Nephron progenitor cell (in vitro differentiated cells): ENCODE measurements at regions not wholly inside any gene's neighbourhood (a gene's known extent, or its start where the extent isn't known, plus 50 kb on each side); places are given as distances from the start of the nearest gene placed in this dataset.

Experiments used
- DNase-seq: peaks from one replicate; pipeline ENCODE4 v3.0.0; 2021
- H3K27ac Mint-ChIP-seq: 2 replicates; pipeline ENCODE4 v1.8.0; 2021; ENCODE audit warnings: mild to moderate bottlenecking, moderate library complexity, mixed read lengths
- H3K27me3 Mint-ChIP-seq: 2 replicates; pipeline ENCODE4 v1.8.0; 2021; ENCODE audit warnings: mild to moderate bottlenecking, low read depth, mixed read lengths; ENCODE audit not compliant: poor library complexity
- H3K36me3 Mint-ChIP-seq: 2 replicates; pipeline ENCODE4 v1.8.0; 2021; ENCODE audit warnings: low read depth, mixed read lengths
- H3K4me1 Mint-ChIP-seq: 2 replicates; pipeline ENCODE4 v1.8.0; 2021; ENCODE audit warnings: mixed read lengths
- H3K4me3 Mint-ChIP-seq: 2 replicates; pipeline ENCODE4 v1.8.0; 2021; ENCODE audit warnings: mild to moderate bottlenecking, moderate library complexity, mixed read lengths
- H3K9me3 Mint-ChIP-seq: 2 replicates; pipeline ENCODE4 v1.8.0; 2021; ENCODE audit warnings: mild to moderate bottlenecking, moderate library complexity, mixed read lengths
- CTCF ChIP-seq: fragments of 200-600 bp; sonication (generic); IDR thresholded peaks from 2 replicates; pipeline ENCODE4 v1.5.0; 2021; ENCODE audit warnings: antibody characterized with exemption

GRCh38 chr16:59370717-59371116, 636.6 kb upstream of the GOT2 start:
- H3K27ac Mint-ChIP-seq, result no peak overlapping the region
- H3K27me3 Mint-ChIP-seq, result no peaks in the 10 kb centered on the region
- H3K4me3 Mint-ChIP-seq, result no peak overlapping the region
- peaks cover 5% of the 10 kb centered on the region for H3K36me3 Mint-ChIP-seq
- no peak for TF ChIP-seq CTCF
- peaks cover 10% of the 10 kb centered on the region for H3K9me3 Mint-ChIP-seq
- peaks cover 8% of the 10 kb centered on the region for H3K4me1 Mint-ChIP-seq
- DNase-seq, result no peak

DNA sequence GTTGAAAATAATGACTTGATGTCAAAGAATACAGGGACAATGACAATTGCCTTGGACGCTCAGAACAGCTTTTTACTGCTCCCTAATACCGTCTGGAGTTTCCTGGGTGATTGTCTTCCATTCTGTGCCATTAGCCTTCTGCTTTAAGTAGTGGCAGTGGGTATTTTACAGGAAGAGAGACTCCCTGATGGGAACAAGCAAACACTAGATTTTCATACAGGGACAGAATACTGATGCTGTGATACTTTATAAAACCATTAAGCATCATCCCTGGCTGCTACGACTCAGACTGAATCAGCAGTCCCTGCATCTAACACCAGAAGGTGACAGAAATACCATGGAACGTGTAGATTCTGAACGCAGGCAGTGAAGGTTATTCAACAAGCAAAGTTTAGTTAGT, 635.4 kb upstream of the GOT2 start:
- no peaks in the 10 kb centered on the region for H3K36me3 Mint-ChIP-seq
- peaks cover 8% of the 10 kb centered on the region for H3K4me1 Mint-ChIP-seq
- no peaks in the 10 kb centered on the region for H3K27me3 Mint-ChIP-seq
- H3K9me3 Mint-ChIP-seq, result peaks cover 3% of the 10 kb centered on the region
- TF ChIP-seq CTCF, result no peak
- no peak overlapping the region for H3K4me3 Mint-ChIP-seq
- no peak for DNase-seq
- no peak overlapping the region for H3K27ac Mint-ChIP-seq

- Mint-ChIP-seq H3K4me1 (peaks cover 8% of the 10 kb centered on the region), H3K36me3 (no peaks in the 10 kb centered on the region), H3K9me3 (peaks cover 6% of the 10 kb centered on the region), H3K27me3 (no peaks in the 10 kb centered on the region), H3K27ac (no peak overlapping the region), H3K4me3 (no peak overlapping the region)
- DNase-seq, result no peak
- no peak for TF ChIP-seq CTCF
These were observed 634.5 kb upstream of the GOT2 start for GRCh38 chr16:59368586-59368985.

DNA sequence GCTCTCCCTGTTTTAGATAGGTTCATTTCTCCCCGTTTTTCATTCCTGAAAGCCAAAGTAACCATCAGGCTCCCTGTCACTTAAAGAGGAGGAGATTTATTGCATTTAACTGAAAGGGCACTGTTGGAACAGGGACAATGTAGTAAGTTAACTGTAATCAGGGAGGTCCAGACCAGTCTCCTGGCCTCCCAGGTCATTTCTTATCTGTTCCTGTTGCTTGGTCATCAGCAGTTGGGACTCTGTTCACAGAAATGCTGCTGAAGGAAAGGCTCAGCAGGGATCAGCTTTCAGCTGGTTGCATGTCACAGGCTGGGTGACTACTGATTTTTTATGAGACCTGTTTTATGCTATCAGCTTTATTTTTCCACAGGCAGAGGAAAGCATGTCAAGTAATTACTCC, 622.6 kb upstream of the GOT2 start:
- Mint-ChIP-seq H3K4me3 (no peak overlapping the region), H3K36me3 (no peaks in the 10 kb centered on the region), H3K9me3 (peaks cover 9% of the 10 kb centered on the region), H3K27ac (peak overlapping the region; percentile 94), H3K27me3 (no peaks in the 10 kb centered on the region), H3K4me1 (peaks cover 23% of the 10 kb centered on the region)
- TF ChIP-seq CTCF, result no peak
- DNase-seq, result no peak

DNA sequence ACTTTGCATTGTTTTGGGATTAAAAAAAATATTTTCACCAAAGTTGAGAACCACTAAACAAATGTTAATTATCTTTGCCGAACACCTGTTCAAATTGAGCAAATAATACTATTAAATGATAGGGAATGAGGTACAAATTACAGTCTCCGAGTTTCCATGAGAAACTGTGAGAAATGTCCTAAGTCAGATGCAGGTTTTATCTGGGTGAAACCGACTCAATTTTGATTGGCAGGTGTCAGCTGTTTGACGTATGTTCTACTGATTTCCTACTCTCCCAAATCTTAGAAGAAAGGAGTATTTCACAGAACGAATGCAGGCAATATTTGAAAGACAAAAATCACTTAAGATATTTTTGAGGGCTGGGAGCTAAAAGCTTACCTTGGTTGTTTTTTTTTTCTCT, 622.0 kb upstream of the GOT2 start:
- Mint-ChIP-seq H3K36me3 (no peaks in the 10 kb centered on the region), H3K27ac (no peak overlapping the region), H3K4me1 (peaks cover 23% of the 10 kb centered on the region), H3K27me3 (no peaks in the 10 kb centered on the region), H3K4me3 (no peak overlapping the region), H3K9me3 (peaks cover 4% of the 10 kb centered on the region)
- no peak for DNase-seq
- TF ChIP-seq CTCF, result no peak

DNA sequence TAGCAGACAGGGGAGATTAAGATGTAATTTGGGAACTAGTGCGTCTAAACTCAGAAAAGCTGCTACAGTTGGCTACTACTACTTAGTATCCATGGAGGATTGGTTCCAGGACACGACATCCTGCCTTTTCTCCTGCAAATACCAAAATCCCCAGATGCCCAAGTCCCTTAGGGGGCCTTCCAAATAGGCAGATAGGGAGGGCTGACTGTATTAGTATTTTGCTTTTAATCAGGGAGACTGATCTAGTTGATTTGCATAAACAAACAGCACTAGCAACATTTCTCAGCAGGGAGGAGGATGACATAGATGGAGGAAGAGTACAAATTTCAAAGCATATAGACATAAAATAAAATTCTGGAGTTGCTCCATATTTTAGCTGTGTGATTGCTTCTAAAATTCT, 621.6 kb upstream of the GOT2 start:
- Mint-ChIP-seq H3K4me3 (no peak overlapping the region), H3K36me3 (no peaks in the 10 kb centered on the region), H3K4me1 (peaks cover 23% of the 10 kb centered on the region), H3K9me3 (peaks cover 3% of the 10 kb centered on the region), H3K27ac (no peak overlapping the region), H3K27me3 (no peaks in the 10 kb centered on the region)
- TF ChIP-seq CTCF, result no peak
- DNase-seq, result no peak
